Skeletal muscle tissue (tissue), 3 donors: ENCODE measurements at regions not wholly inside any gene's neighbourhood (a gene's known extent, or its start where the extent isn't known, plus 50 kb on each side); places are given as distances from the start of the nearest gene placed in this dataset.

Source experiments
- H3K27ac ChIP-seq: one replicate; pipeline ENCODE4 v1.7.0; 2013; ENCODE audit warnings: mild to moderate bottlenecking, low read depth, low read length, inconsistent platforms
- H3K27me3 ChIP-seq, 3 donors: one replicate each; pipeline ENCODE4 v1.7.0; 2013; ENCODE audit warnings: low read length in 3 of 3; ENCODE audit not compliant: control insufficient read depth in 3 of 3, insufficient read depth in 3 of 3
- H3K36me3 ChIP-seq, 3 donors: one replicate each; pipeline ENCODE4 v1.7.0; 2013; ENCODE audit warnings: low read length in 3 of 3; ENCODE audit not compliant: control insufficient read depth in 3 of 3, insufficient read depth in 3 of 3
- H3K4me1 ChIP-seq, 3 donors: one replicate each; pipeline ENCODE4 v1.7.0; 2013; ENCODE audit warnings: low read length in 3 of 3, mild to moderate bottlenecking in 3 of 3; ENCODE audit not compliant: control insufficient read depth in 3 of 3, insufficient read depth in 3 of 3
- H3K4me3 ChIP-seq, 3 donors: one replicate each; pipeline ENCODE4 v1.7.0; 2013; ENCODE audit warnings: low read length in 3 of 3
- H3K9ac ChIP-seq, 3 donors: one replicate each; pipeline ENCODE4 v1.7.0; 2013; ENCODE audit warnings: low read length in 3 of 3, mild to moderate bottlenecking in 3 of 3, moderate library complexity in 2 of 3, low read depth in 1 of 3
- H3K9me3 ChIP-seq, 3 donors: one replicate each; pipeline ENCODE4 v1.7.0; 2013; ENCODE audit warnings: low read length in 3 of 3; ENCODE audit not compliant: control insufficient read depth in 3 of 3
- donor health status: Osteomylitis.

GRCh38 chr20:29687438-29687837 lies 1570.0 kb upstream of the DEFB115 start:
- Histone ChIP-seq H3K9me3 (no peaks in the 10 kb centered on the region), H3K27me3 (no peaks in the 10 kb centered on the region), H3K4me1 (no peaks in the 10 kb centered on the region), H3K9ac (no peak overlapping the region), H3K4me3 (no peak overlapping the region), H3K36me3 (no peaks in the 10 kb centered on the region), H3K27ac (no peak overlapping the region)

GRCh38 chr20:29689411-29690225 lies 1567.8 kb upstream of the DEFB115 start:
- H3K9me3 ChIP-seq: no peaks in the 10 kb centered on the region
- no peaks in the 10 kb centered on the region for H3K36me3 ChIP-seq
- no peaks in the 10 kb centered on the region for H3K4me1 ChIP-seq
- no peaks in the 10 kb centered on the region for H3K27me3 ChIP-seq
- no peak overlapping the region for H3K27ac ChIP-seq
- no peak overlapping the region for H3K4me3 ChIP-seq
- no peak overlapping the region for H3K9ac ChIP-seq

- no peaks in the 10 kb centered on the region for H3K9me3 ChIP-seq
- no peak overlapping the region for H3K27ac ChIP-seq
- H3K4me1 ChIP-seq: no peaks in the 10 kb centered on the region
- no peak overlapping the region for H3K9ac ChIP-seq
- no peaks in the 10 kb centered on the region for H3K36me3 ChIP-seq
- no peak overlapping the region for H3K4me3 ChIP-seq
- no peaks in the 10 kb centered on the region for H3K27me3 ChIP-seq
Observed at GRCh38 chr20:29690274-29690673, 1567.2 kb upstream of the DEFB115 start.

GRCh38 chr20:29740601-29740950 lies 1516.9 kb upstream of the DEFB115 start:
- peaks cover 0 to 4% (median 0%) of the 10 kb centered on the region in 3 donors for H3K27me3 ChIP-seq
- H3K4me3 ChIP-seq: no peak overlapping the region
- no peak overlapping the region for H3K9ac ChIP-seq
- H3K4me1 ChIP-seq: no peaks in the 10 kb centered on the region
- H3K27ac ChIP-seq: no peak overlapping the region
- peaks cover 0 to 8% (median 4%) of the 10 kb centered on the region in 3 donors for H3K9me3 ChIP-seq
- H3K36me3 ChIP-seq: no peaks in the 10 kb centered on the region

- H3K9me3 ChIP-seq: peaks cover 0 to 10% (median 4%) of the 10 kb centered on the region in 3 donors
- H3K4me3 ChIP-seq: no peak overlapping the region
- no peaks in the 10 kb centered on the region for H3K36me3 ChIP-seq
Observed at GRCh38 chr20:29740951-29741593, 1516.4 kb upstream of the DEFB115 start.

GRCh38 chr20:29741594-29741893 lies 1515.9 kb upstream of the DEFB115 start:
- H3K9me3 ChIP-seq: peaks cover 0 to 10% (median 4%) of the 10 kb centered on the region in 3 donors
- no peaks in the 10 kb centered on the region for H3K36me3 ChIP-seq

More at GRCh38 chr20:29740951-29741593, 1516.4 kb upstream of the DEFB115 start:
- H3K27me3 ChIP-seq: peaks cover 0 to 4% (median 0%) of the 10 kb centered on the region in 3 donors
- H3K4me1 ChIP-seq: no peaks in the 10 kb centered on the region
- no peak overlapping the region for H3K9ac ChIP-seq
- H3K27ac ChIP-seq: no peak overlapping the region

GRCh38 chr20:29741894-29742698 lies 1515.4 kb upstream of the DEFB115 start:
- Histone ChIP-seq H3K36me3 (no peaks in the 10 kb centered on the region), H3K27ac (no peak overlapping the region), H3K9ac (no peak overlapping the region), H3K9me3 (peaks cover 0 to 10% (median 4%) of the 10 kb centered on the region in 3 donors), H3K4me3 (no peak overlapping the region), H3K4me1 (no peaks in the 10 kb centered on the region), H3K27me3 (peaks cover 0 to 4% (median 0%) of the 10 kb centered on the region in 3 donors)

More at GRCh38 chr20:29741594-29741893, 1515.9 kb upstream of the DEFB115 start:
- peaks cover 0 to 4% (median 0%) of the 10 kb centered on the region in 3 donors for H3K27me3 ChIP-seq
- H3K4me3 ChIP-seq: no peak overlapping the region
- H3K9ac ChIP-seq: no peak overlapping the region
- H3K27ac ChIP-seq: no peak overlapping the region
- no peaks in the 10 kb centered on the region for H3K4me1 ChIP-seq

- Histone ChIP-seq H3K36me3 (no peaks in the 10 kb centered on the region), H3K9me3 (peaks cover 0 to 10% (median 4%) of the 10 kb centered on the region in 3 donors), H3K4me1 (no peaks in the 10 kb centered on the region), H3K4me3 (no peak overlapping the region), H3K9ac (no peak overlapping the region), H3K27me3 (peaks cover 0 to 4% (median 0%) of the 10 kb centered on the region in 3 donors), H3K27ac (no peak overlapping the region)
Observed at GRCh38 chr20:29742699-29743100, 1514.8 kb upstream of the DEFB115 start.

- H3K4me1 ChIP-seq: no peaks in the 10 kb centered on the region
- H3K9ac ChIP-seq: no peak overlapping the region
- H3K9me3 ChIP-seq: peaks cover 0 to 10% (median 4%) of the 10 kb centered on the region in 3 donors
- H3K36me3 ChIP-seq: no peaks in the 10 kb centered on the region
- no peak overlapping the region for H3K27ac ChIP-seq
- H3K4me3 ChIP-seq: no peak overlapping the region
- H3K27me3 ChIP-seq: peaks cover 0 to 4% (median 0%) of the 10 kb centered on the region in 3 donors
Observed at GRCh38 chr20:29743101-29743931, 1514.1 kb upstream of the DEFB115 start.
